NCI-H1092 treated with DMSO at 0.1 percent for 48 hours (cell line): ENCODE measurements at regions not wholly inside any gene's neighbourhood (a gene's known extent, or its start where the extent isn't known, plus 50 kb on each side); places are given as distances from the start of the nearest gene placed in this dataset.
"Not testable (repeated sequence)": the region's sequence is repeated elsewhere in the genome, so short reads cannot be mapped to it uniquely, and the experiment has no call there.

Experiments used
- DNase-seq: peaks from one replicate; lab custom pipeline; 2025; lab: John Stamatoyannopoulos, UW

DNA sequence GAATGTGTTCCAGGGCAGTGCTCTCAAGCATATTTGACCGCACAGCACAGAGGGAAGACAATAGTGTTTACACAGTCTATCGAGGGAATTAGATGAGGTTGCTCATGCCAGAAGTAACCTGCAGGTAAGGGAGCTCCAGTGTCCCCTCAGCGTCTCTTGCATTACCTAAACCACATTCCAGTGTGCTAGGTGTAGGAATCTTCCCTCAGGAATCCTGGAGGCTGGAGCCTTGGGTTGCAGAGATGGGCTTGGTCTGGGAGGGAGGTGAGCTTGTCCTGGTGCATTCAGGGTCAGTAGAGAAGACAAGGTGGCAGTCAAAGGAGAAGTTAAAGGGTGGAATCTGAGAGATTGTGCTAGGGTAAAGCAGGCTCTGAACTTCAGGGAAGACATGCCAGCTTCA is 56.3 kb downstream of the SOX14 start:
- DNase-seq: no peak

DNA sequence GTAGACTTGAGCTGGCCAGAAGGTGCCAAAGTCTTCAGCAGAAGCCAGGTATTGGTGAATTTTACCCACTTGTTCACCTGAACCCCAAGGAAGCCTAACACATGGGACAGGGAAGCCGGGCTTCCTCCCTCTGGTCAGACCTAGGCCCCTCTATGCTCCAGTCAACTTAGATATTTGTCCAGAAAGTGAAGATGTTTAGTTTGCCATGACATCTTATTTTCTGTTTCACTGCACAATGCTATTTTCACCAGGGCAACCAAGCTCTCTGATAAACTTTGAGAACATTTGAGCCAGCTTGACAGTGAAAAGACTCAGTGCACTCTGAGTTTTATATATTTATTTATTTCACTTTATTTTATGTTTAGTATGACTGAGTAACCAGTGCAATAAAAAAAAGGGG is 71.0 kb downstream of the SOX14 start:
- DNase-seq: no peak

- DNase-seq: no peak
These were observed 81.1 kb downstream of the SOX14 start for GRCh38 chr3:137845194-137845593.

DNA sequence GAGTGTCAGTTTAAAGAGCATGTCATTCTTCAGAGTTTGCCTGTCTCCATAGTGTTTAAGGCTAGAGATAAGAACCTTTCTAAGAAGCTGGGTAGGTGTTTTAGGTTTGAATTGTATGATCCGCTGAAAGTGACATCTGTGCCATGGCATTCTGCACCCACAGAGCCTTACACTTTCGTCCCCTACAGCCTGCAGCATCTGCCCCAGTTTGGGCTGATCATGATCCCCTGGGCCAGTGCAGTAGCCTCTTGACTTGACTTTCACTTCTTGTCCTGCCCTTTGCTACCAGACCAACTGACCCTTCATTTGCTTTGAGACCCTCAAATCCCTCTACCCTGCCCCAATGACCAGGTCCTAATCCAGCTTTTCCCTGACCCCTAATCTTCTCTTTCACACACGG is 81.6 kb downstream of the SOX14 start:
- no peak for DNase-seq

DNA sequence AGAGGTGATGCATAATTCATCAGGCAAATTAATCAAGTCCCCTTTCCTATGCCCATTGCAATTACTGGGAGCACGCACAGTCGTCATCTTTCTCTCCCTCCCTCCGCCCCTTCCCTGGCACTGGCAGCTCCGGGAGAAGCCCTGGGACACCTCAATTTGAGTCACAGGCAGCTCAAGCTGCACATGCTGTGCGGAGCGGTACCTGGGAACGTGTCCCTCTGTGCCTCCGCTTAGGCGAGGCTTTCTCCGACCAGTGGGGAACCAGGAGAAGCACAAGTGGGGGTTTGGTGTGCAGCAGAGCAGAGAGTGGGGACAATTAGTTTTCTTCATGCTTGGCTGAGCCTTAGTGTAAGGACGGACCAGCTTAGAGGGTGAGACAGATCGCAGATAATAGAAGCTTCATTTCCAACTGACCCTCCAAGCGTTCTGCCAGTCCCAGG is 88.3 kb downstream of the SOX14 start:
- no peak for DNase-seq

DNA sequence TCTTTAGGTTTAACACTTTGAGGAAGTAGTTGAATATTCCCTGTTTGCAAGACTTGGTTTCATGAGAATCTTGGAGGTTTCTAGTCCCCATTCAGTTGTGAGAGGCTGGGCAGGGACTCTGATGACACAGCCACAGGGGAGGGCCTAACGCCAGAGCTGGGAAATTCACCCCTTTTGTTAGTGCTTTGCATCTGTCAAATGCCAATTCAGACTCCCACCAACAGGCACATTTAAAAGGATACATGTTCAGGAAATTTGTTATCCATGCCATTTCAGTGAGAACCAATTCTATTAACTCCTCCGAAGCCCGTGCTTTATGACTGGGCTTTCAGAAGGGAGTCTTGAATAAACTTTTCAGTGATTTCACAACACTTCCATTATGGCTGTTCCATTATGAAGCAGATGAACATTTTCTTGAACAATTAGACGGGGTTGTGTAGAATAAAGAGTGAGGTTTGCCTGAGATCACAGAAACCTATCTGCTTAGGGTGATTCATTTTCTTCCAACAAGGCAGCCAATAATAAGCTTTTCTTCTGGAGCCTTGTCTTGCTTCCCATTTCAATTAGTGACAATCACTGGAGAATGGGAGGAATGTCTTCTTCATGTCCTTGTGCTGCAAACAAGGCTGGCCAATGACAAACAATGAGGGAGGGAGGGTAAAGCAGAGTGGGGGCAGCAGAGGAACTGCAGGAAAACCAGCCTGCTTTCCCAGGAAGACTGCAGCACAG is 90.6 kb downstream of the SOX14 start:
- no peak for DNase-seq

DNA sequence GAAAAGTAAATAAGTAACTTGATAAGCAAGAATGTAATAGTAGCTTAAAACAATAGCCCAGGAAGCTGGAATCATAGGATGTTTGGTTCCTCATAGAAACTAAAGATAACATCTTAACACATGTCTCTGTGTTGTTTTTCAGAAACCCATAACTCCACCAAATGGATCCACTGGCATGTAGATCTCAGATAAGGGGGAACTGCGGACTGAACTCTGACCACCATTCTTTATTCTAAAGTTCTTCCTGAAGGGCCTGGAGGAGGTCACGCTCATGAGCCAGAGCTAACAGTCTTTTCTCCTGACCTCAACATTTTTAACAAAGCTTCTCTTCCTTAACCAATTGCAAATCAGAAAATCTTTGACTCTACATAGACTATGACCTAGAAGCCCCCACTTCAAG is 101.9 kb downstream of the SOX14 start:
- DNase-seq: no peak

DNA sequence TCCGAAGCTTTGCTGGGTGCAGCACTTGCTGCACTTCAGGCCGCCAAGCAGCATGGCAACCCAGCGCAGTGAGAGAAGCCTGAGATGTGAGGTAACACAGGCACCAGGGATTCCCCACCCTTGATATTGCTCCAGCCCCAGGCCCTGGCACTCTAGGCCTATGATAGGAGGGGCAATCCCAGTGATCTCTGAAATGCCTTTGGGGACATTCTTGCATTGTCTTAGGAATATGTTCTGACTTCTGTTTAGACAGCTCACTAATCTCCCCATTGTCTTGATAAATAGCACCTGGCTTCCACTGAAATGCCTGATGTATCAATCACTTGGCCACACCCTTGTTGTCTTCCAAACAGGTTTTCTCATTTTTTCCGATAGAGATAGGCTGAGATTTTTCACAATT is 102.8 kb downstream of the SOX14 start:
- no peak for DNase-seq

DNA sequence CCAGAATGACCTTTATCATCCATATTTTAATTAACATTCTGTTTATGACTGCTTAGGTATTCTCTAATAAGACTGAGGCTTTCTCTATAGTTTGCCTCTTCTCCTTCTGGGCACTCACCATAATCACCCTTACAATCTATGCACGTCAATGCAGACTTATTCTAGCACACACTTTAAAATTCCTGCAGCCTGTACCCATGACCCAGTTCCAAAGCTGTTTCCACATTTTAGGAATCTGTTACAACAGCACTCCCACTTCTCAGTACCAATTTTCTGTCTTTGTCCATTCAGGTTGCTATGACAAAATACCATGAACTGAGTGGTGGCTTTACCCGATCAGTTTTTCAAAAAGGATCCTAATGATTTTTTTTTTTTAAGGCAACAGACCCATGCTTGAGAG is 103.5 kb downstream of the SOX14 start:
- no peak for DNase-seq

- no peak for DNase-seq
These were observed 104.9 kb downstream of the SOX14 start for GRCh38 chr3:137869022-137869421.

DNA sequence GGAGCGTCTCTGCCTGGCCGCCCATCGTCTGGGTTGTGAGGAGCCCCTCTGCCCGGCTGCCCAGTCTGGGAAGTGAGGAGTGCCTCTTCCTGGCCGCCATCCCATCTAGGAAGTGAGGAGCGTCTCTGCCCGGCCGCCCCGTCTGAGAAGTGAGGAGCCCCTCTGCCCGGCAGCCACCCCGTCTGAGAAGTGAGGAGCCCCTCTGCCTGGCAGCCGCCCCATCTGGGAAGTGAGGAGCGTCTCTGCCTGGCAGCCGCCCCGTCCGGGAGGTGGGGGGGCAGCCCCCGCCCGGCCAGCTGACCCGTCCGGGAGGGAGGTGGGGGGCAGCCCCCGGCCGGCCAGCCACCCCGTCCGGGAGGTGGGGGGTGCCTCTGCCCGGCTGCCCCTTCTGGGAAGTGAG is 108.5 kb downstream of the SOX14 start:
- not testable (repeated sequence) for DNase-seq

- DNase-seq: not testable (repeated sequence)
These were observed 113.1 kb upstream of the CLDN18 start for GRCh38 chr3:137896842-137897241.

GRCh38 chr3:137906985-137907649 is 102.8 kb upstream of the CLDN18 start:
- no peak for DNase-seq

DNA sequence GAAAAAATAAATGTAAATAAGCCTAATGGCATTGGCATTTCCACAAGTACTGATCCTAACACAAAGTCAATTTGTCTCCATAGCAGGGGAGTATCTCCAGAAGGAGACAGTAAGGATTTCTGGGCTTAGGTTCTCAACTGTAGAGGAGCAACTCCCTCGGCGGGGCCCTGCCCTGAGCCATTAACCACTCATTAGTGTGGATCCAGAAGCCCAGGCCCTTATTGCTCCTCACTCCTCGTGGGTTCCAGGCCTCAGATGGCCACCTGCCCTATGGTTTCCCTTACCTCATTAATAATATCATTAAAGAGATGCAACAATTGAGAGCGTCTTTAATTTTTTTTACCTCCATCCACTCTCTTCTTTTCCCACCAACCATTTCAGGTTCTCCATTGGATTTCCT is 85.3 kb upstream of the CLDN18 start:
- DNase-seq: no peak

DNA sequence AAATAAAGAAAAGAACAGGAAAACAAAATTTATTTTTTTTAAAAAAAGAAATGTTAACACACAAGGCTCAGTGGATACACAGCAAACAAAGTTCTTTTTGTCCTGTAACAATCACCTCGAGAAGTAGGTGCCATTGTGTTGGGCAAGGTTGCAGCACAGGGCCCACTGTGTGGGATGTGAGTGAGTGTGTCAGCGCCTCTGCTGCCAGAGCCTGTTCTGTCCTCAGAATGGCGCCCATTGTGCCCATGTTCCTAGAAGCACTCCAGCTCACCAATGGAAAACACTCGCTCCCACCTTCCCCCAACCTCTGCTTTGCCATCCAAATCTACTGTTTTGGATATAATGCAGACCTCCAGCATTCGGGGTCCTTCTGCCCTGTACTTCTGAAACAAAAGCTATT is 84.9 kb upstream of the CLDN18 start:
- no peak for DNase-seq

DNA sequence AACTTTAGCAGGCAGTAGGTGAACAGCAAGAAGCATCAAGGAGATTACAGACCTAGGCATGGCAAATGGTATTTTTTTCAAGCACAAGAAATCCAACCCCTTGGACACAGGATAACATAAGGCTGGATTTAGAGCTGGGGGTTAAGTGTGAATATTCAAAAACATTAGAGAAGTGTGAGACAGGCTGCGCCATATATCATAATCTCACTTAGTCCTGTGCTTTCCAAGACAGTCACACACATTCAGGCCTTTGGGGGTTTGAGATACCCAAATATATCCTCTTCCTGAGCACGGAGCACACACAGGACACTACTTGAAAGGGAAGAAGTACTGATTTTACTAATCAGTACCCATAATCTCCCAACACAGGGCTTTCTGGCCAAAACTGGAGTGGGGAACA is 83.0 kb upstream of the CLDN18 start:
- no peak for DNase-seq

DNA sequence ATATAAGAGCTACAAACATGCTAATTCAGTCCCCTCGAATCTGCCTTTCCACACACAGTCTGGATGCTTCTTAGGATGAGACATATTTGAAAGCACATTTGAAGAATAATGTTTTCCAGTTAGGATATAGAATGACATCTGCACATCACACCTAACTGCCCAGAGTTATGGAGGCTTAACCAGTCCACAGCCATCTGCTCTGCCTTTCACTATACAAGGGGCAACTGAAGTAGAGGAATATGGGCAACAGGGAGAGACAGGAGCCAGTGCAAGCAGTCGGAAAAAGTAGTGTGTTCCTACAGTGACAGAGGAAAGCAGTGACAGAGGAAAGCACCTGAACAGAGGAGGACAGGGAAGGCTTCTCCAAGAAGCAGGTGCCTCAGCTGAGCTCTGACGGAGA is 79.0 kb upstream of the CLDN18 start:
- DNase-seq: no peak

- DNase-seq: no peak
These were observed 71.1 kb upstream of the CLDN18 start for GRCh38 chr3:137938876-137939275.

- DNase-seq: no peak
These were observed 65.4 kb upstream of the CLDN18 start for GRCh38 chr3:137944593-137944992.

DNA sequence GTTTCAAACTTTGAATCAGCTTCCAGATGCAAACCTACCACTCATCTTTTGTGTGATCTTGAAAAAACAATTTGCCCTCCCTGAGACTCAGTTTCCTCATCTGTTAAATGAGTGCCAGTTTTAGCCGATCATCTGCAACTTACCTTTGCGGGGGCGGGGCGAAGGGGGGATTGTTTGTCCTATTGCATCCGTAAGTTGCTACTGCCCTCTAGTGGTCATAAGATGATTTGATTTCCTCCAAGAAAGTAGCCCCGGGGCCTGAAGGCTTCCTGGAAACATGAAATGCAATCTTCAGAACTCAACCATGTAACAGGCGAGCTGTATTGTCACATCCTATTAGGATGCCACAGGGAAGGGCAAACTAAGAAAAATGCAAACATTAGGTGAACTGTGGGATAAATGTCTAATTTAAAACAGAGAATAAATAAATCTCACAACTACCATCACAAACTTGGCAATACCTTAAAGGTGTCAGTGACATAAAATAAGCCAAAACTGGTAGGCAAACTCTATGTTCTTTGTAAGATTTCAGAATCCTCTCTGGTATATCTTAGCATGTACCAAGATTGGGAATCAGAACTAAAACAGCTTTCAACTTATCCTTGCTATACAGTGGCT is 63.5 kb upstream of the CLDN18 start:
- peak; percentile 64 for DNase-seq

DNA sequence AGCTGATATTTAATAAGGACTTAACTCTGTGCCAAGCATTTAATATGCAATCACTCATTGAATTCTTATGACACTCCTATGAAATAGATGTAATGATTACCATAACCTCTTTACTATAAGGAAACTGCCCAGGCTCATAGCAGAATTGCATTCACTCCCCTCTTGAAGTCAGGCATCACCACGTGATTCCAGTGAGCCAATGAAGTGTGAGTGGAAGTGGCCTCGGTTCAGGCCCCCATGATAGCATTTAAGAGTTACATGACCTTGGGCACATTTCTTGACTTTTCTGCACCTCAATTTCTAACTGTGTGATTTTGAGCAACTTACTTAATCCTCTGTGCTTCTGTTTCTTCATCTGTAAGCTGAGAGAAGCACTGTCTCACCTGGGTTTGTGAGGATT is 62.8 kb upstream of the CLDN18 start:
- DNase-seq: no peak

DNA sequence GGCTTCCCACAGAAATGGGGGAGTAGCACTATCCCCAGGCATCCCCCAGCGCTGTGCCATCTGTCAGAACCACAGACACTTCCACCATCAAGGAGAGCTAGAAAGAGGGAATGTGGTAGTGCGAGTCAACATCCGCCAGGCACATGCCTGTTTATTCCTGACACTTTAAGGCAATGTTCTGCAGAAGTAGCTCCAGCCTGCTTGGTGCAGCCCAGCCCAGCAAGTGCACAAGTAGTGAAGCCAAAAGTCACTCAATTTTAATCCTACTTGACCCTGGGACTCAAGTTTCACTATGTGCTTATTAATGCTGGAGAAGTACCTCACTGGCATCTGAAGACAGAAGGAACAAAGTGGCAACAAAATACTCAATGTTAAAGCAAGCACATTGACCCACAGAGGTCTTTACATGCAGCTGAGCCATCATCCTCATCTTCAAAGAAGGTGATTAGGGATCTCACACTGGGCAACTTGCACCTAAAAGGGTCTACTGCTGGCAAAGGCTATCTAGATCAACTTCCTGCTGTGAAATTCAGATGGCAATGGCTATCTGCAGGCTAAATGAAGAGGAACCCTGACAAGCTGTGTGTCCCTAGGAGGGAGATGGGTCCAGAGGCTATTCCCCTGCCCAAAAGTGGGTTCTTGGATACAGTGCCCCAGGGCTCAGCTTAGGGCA is 61.4 kb upstream of the CLDN18 start:
- no peak for DNase-seq

DNA sequence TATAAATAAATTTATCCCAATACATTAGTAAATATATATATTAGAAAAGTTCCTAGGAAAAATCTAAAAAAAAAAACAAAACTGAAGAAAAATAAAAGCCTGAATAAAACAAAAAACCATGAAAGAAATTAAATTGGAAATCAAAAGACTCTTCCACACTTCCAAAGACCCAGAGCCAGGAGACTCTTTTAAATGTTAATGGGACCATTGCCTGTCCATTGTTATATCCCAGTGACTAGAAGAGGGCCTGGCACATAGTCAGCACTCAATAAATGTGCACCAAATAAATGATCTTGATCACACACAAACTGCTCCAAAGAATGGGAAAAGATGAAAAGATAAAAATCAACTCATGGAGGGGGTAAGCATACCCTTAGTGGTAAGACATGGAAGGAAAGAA is 51.3 kb upstream of the CLDN18 start:
- no peak for DNase-seq
